Tibial nerve (tissue), 4 donors: ENCODE measurements at regions not wholly inside any gene's neighbourhood (a gene's known extent, or its start where the extent isn't known, plus 50 kb on each side); places are given as distances from the start of the nearest gene placed in this dataset.

Experiments
- EP300 ChIP-seq, 2 donors: sonication (generic); formaldehyde crosslinking; IDR thresholded peaks; one replicate each; pipeline ENCODE4 v1.6.1; 2017; ENCODE audit warnings: antibody characterized with exemption in 2 of 2, mild to moderate bottlenecking in 1 of 2
- POLR2A ChIP-seq, 2 donors: fragments of 450-650 bp; IDR thresholded peaks; one replicate each; pipeline ENCODE4 v1.6.1; 2017; ENCODE audit warnings: antibody characterized with exemption in 2 of 2, mild to moderate bottlenecking in 2 of 2, moderate library complexity in 2 of 2
- TF ChIP-seq, protein P1 (sequence below), 5 experiments: fragments of 200-600 bp in 3 of 5; fragments of 450-650 bp in 2 of 5; sonication (generic) in 3 of 5; IDR thresholded peaks; one replicate each; pipeline ENCODE4 v1.5.1; 2016 to 2019; ENCODE audit warnings: antibody characterized with exemption in 5 of 5, mild to moderate bottlenecking in 3 of 5, moderate library complexity in 2 of 5

GRCh38 chr15:46892621-46893160 is 824.6 kb upstream of the SEMA6D start:
- TF ChIP-seq, protein P1, sequence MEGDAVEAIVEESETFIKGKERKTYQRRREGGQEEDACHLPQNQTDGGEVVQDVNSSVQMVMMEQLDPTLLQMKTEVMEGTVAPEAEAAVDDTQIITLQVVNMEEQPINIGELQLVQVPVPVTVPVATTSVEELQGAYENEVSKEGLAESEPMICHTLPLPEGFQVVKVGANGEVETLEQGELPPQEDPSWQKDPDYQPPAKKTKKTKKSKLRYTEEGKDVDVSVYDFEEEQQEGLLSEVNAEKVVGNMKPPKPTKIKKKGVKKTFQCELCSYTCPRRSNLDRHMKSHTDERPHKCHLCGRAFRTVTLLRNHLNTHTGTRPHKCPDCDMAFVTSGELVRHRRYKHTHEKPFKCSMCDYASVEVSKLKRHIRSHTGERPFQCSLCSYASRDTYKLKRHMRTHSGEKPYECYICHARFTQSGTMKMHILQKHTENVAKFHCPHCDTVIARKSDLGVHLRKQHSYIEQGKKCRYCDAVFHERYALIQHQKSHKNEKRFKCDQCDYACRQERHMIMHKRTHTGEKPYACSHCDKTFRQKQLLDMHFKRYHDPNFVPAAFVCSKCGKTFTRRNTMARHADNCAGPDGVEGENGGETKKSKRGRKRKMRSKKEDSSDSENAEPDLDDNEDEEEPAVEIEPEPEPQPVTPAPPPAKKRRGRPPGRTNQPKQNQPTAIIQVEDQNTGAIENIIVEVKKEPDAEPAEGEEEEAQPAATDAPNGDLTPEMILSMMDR (IDR thresholded peaks at IDR 0.05), result no peak
- TF ChIP-seq POLR2A (IDR thresholded peaks at IDR 0.05) (no peak), EP300 (IDR thresholded peaks at IDR 0.05) (no peak)
